Natural killer cell treated with Interleukin-12 subunit alpha and Interleukin-12 subunit beta and Interleukin-15 and Interleukin-18, amount 100 ng/mL, for 72 hours (primary cell): ENCODE measurements at regions not wholly inside any gene's neighbourhood (a gene's known extent, or its start where the extent isn't known, plus 50 kb on each side); places are given as distances from the start of the nearest gene placed in this dataset.

Experiments used
- ATAC-seq, 2 donors: fragments of 150-1000 bp; cut with Tn5 transposase in 1 of 2; sonication (Bioruptor Pico), chemical (Tn5 transposase) in 1 of 2; 2 replicates each; pipeline ENCODE4 v1.10.0; 2021
- DNase-seq: peaks from one replicate; pipeline ENCODE4 v3.0.0; 2022; ENCODE audit warnings: low spot score
- H3K27ac Mint-ChIP-seq, 2 donors: 1 replicate in 1 of 2; 2 replicates in 1 of 2; pipeline ENCODE4 v1.8.0; 2022; ENCODE audit warnings: mixed read lengths in 2 of 2, mild to moderate bottlenecking in 1 of 2, moderate library complexity in 1 of 2
- H3K27me3 Mint-ChIP-seq, 2 donors: 1 replicate in 1 of 2; 2 replicates in 1 of 2; pipeline ENCODE4 v1.8.0; 2022; ENCODE audit warnings: mixed read lengths in 2 of 2
- H3K36me3 Mint-ChIP-seq: one replicate; pipeline ENCODE4 v1.8.0; 2022; ENCODE audit warnings: mixed read lengths
- H3K4me1 Mint-ChIP-seq, 2 donors: 1 replicate in 1 of 2; 2 replicates in 1 of 2; pipeline ENCODE4 v1.8.0; 2022; ENCODE audit warnings: low read depth in 2 of 2, mixed read lengths in 2 of 2, mild to moderate bottlenecking in 1 of 2
- H3K4me3 Mint-ChIP-seq: one replicate; pipeline ENCODE4 v1.8.0; 2022; ENCODE audit warnings: mixed read lengths
- H3K9me3 Mint-ChIP-seq: 2 replicates; pipeline ENCODE4 v1.8.0; 2022; ENCODE audit warnings: mixed read lengths

DNA sequence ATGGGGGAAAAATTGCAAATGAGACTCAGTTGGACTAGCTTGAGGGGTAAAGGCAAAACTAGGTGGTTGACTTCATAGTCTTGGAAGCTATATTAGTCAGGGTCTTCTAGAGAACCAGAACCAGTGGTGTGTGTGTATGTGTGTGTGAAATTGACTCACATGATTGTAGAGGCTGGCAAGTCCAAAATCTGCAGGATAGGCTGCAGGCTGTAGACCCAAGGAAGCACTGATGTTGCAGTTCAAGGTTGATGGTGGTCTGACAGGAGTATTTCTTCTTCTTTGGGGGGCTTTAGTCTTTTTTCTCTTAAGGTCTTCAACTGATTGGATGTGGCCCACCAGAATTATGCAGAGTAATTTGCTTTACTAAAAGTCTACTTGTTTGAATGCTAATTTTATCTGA is 217.4 kb downstream of the MANEA start:
- no peak for ATAC-seq
- H3K27ac Mint-ChIP-seq: no peak overlapping the region
- no peaks in the 10 kb centered on the region for H3K27me3 Mint-ChIP-seq
- no peaks in the 10 kb centered on the region for H3K36me3 Mint-ChIP-seq
- DNase-seq: no peak
- H3K9me3 Mint-ChIP-seq: peaks cover 20% of the 10 kb centered on the region
- no peaks in the 10 kb centered on the region for H3K4me1 Mint-ChIP-seq
- no peak overlapping the region for H3K4me3 Mint-ChIP-seq

DNA sequence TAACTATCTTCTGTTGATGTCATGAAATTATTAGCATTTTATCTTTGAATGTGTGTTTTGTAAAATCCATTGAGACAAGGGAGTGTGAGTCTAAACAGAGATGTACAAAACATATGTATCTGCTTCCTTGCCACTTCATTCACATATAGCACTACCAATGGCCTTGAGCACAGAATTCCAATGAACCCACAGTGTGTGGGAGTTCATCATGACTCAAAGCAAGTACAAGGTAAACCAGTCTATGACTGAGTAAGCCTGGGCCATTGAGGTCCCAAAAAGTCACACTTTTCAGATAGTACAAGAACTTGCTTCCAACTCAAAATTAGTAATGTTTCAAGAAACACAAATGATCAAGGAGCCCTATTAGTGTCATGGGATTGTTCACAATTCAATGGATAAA is 218.6 kb downstream of the MANEA start:
- Mint-ChIP-seq H3K36me3 (no peaks in the 10 kb centered on the region), H3K27ac (no peak overlapping the region), H3K27me3 (no peaks in the 10 kb centered on the region), H3K9me3 (peaks cover 20% of the 10 kb centered on the region), H3K4me1 (no peaks in the 10 kb centered on the region), H3K4me3 (no peak overlapping the region)
- ATAC-seq (no peak), DNase-seq (no peak)

DNA sequence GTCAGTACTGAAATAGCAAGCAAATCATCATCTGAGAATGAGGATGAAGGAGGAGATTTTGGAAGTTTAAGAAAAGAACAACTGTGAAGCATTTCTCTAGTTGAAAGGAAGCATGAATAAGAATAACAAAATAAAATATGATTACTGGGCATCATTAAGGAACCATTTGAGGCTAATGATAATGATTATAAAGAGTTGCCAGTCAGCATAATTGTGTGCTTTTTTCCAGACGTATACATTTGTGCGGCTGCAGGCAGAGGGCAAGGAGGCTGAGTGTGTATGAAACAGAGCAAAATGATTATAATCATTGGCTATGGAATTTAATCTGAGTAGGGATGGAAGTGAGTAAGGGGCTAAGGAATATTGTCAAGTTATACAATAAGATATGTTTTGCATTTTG is 218.7 kb upstream of the FUT9 start:
- no peak for DNase-seq
- peaks cover 20% of the 10 kb centered on the region for H3K9me3 Mint-ChIP-seq
- ATAC-seq: no peak
- no peak overlapping the region for H3K27ac Mint-ChIP-seq
- H3K4me1 Mint-ChIP-seq: no peaks in the 10 kb centered on the region
- no peaks in the 10 kb centered on the region for H3K36me3 Mint-ChIP-seq
- H3K4me3 Mint-ChIP-seq: no peak overlapping the region
- no peaks in the 10 kb centered on the region for H3K27me3 Mint-ChIP-seq

DNA sequence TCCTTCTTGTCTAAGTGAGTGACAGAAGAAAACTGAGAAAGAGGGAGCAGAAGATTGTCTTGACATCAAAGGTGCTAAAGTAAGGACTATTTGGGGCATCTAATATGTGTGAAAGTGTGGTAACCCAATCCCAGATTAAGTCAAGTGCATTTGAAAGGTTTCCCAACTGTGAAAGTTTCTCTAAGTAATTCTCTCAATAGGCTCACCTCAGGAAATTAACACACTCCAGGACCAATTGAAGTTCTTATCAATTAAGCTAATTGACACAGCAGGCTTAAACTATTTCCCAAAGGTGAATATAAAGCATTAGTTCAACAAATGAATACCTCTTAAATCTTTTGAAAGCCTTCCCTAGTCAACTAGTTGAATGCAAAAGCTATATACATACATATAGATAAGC is 212.8 kb upstream of the FUT9 start:
- H3K27ac Mint-ChIP-seq: no peak overlapping the region
- H3K36me3 Mint-ChIP-seq: no peaks in the 10 kb centered on the region
- ATAC-seq: no peak
- peaks cover 4% of the 10 kb centered on the region for H3K9me3 Mint-ChIP-seq
- no peaks in the 10 kb centered on the region for H3K27me3 Mint-ChIP-seq
- no peak for DNase-seq
- H3K4me3 Mint-ChIP-seq: no peak overlapping the region
- H3K4me1 Mint-ChIP-seq: no peaks in the 10 kb centered on the region

- H3K9me3 Mint-ChIP-seq: peaks cover 4% of the 10 kb centered on the region
- no peaks in the 10 kb centered on the region for H3K4me1 Mint-ChIP-seq
- ATAC-seq (no peak), DNase-seq (no peak)
- no peak overlapping the region for H3K27ac Mint-ChIP-seq
- no peak overlapping the region for H3K4me3 Mint-ChIP-seq
- no peaks in the 10 kb centered on the region for H3K36me3 Mint-ChIP-seq
- no peaks in the 10 kb centered on the region for H3K27me3 Mint-ChIP-seq
These were observed 211.9 kb upstream of the FUT9 start for GRCh38 chr6:95803889-95804288.

DNA sequence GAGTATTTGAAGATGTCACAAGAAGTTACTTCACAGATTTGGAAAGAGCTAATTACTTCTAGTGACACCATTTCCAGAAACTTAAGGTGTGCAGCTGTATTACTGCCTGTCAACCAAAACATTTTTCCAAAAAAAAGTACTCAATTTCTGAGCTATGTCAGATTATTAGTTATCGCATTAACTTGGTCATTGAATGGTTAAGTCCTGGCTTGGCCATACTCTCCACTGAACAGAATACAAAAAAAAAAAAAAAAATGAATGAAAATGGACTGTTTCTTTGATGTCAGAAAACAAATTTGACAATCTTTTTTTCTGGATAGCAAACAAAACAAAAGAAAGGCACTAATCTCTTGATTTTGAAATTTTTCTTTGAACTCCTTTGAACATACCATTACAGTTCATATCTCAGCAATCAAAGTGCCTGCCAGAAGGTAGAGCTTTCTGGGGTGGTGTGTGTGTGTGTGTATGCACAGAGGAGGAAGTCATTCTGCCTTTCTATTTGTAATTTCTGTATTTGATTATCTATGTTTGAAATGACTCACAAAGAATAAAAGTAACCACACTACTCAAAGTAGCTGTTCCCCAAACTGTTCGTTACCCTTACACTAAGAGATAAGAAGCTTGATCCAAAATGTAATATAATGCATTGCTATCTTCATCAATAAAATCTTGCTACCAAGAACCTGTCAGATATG is 210.8 kb upstream of the FUT9 start:
- Mint-ChIP-seq H3K9me3 (peaks cover 3% of the 10 kb centered on the region), H3K36me3 (no peaks in the 10 kb centered on the region), H3K27ac (no peak overlapping the region), H3K4me3 (no peak overlapping the region), H3K27me3 (no peaks in the 10 kb centered on the region), H3K4me1 (no peaks in the 10 kb centered on the region)
- ATAC-seq (no peak), DNase-seq (no peak)

GRCh38 chr6:95805699-95806098 is 210.1 kb upstream of the FUT9 start:
- DNase-seq: no peak
- H3K4me3 Mint-ChIP-seq: no peak overlapping the region
- no peak overlapping the region for H3K27ac Mint-ChIP-seq
- no peaks in the 10 kb centered on the region for H3K27me3 Mint-ChIP-seq
- H3K36me3 Mint-ChIP-seq: no peaks in the 10 kb centered on the region
- peaks cover 3% of the 10 kb centered on the region for H3K9me3 Mint-ChIP-seq
- no peak for ATAC-seq
- no peaks in the 10 kb centered on the region for H3K4me1 Mint-ChIP-seq

DNA sequence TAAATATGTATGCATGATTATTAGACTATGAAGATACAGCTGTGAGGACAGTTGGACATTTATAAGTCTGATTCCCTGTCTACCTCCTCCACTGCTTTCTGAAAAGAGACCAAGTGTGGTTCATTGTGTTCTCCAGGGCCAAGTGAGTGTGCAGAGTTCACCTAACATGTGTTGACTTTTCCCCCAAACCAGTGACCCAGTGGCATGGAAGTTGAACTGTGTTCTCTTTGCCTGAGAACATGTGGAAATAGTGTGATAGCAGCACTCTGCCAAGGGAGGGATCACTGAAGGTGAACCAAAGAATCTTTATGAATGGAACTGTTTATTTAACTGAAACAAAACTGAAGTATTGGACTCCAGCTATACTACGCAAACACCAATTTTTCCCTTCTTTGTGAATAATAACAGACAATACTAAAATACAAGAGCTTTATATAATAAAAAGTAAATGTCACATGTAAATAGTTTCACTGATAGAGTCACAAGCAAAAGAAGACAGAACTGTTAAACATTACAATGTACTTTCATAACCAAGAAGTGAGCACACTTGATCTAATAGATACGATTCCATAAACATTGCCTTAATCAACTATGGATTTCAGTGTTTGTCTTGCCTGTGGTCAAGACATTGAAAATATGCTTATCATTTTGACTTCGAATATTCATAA is 200.3 kb upstream of the FUT9 start:
- no peak overlapping the region for H3K4me3 Mint-ChIP-seq
- H3K9me3 Mint-ChIP-seq: peaks cover 10% of the 10 kb centered on the region
- H3K4me1 Mint-ChIP-seq: no peaks in the 10 kb centered on the region
- no peak overlapping the region for H3K27ac Mint-ChIP-seq
- no peaks in the 10 kb centered on the region for H3K36me3 Mint-ChIP-seq
- H3K27me3 Mint-ChIP-seq: no peaks in the 10 kb centered on the region
- DNase-seq (no peak), ATAC-seq (no peak)

- ATAC-seq: no peak
These were observed 196.3 kb upstream of the FUT9 start for GRCh38 chr6:95819461-95819860.

DNA sequence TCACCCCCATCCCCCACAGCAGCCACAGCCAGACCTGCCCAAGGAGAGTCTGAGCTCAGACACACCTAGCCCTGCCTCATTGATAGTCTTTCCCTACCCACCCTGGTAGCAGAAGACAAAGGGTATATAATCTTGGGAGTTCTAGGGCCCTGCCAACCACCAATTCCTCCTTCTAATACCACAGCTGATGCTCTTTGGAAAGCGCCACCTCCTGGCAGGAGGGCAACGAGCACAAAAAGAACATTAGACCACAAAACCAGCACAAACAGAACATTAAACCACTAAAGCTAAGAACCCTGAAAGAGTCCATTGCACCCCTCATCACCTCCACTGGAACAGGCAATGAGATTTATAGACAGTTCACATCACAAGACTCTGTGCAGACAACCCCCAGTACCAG is 195.8 kb upstream of the FUT9 start:
- no peaks in the 10 kb centered on the region for H3K36me3 Mint-ChIP-seq
- H3K9me3 Mint-ChIP-seq: peaks cover 31% of the 10 kb centered on the region
- ATAC-seq (no peak), DNase-seq (no peak)
- H3K4me1 Mint-ChIP-seq: no peaks in the 10 kb centered on the region
- no peaks in the 10 kb centered on the region for H3K27me3 Mint-ChIP-seq
- no peak overlapping the region for H3K4me3 Mint-ChIP-seq
- no peak overlapping the region for H3K27ac Mint-ChIP-seq

More at GRCh38 chr6:95819461-95819860, 196.3 kb upstream of the FUT9 start:
- no peaks in the 10 kb centered on the region for H3K4me1 Mint-ChIP-seq
- no peaks in the 10 kb centered on the region for H3K36me3 Mint-ChIP-seq
- H3K27me3 Mint-ChIP-seq: no peaks in the 10 kb centered on the region
- H3K4me3 Mint-ChIP-seq: no peak overlapping the region
- H3K9me3 Mint-ChIP-seq: peaks cover 29% of the 10 kb centered on the region
- no peak overlapping the region for H3K27ac Mint-ChIP-seq
- no peak for DNase-seq

GRCh38 chr6:95830859-95831557 is 184.8 kb upstream of the FUT9 start:
- Mint-ChIP-seq H3K4me1 (no peaks in the 10 kb centered on the region), H3K36me3 (no peaks in the 10 kb centered on the region), H3K27ac (no peak overlapping the region), H3K27me3 (no peaks in the 10 kb centered on the region), H3K9me3 (peaks cover 7% of the 10 kb centered on the region), H3K4me3 (no peak overlapping the region)
- ATAC-seq: no peak
- DNase-seq: no peak

GRCh38 chr6:95837890-95838289 is 177.9 kb upstream of the FUT9 start:
- Mint-ChIP-seq H3K9me3 (peaks cover 4% of the 10 kb centered on the region), H3K36me3 (no peaks in the 10 kb centered on the region), H3K27ac (no peak overlapping the region), H3K4me3 (no peak overlapping the region), H3K27me3 (no peaks in the 10 kb centered on the region), H3K4me1 (no peaks in the 10 kb centered on the region)
- DNase-seq: no peak
- ATAC-seq: no peak

DNA sequence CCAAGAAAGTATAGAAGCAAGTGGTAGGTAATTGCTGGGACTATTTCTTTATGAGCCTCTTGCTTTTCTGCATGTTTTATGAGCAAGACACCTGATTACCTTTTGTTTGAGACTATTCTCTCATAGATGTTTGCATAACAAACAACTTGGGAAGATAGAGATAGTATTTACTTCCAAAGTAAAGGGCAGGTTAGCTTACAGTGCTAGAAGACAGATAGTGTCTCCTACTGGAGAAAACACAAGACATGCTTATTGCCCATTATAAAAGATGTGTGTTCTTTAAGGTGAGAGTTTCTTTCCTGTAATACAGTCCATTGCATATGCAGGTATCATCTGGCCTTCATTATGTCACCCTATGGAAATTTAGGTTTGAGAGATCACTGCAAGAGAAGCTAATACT is 174.2 kb upstream of the FUT9 start:
- no peaks in the 10 kb centered on the region for H3K27me3 Mint-ChIP-seq
- no peaks in the 10 kb centered on the region for H3K36me3 Mint-ChIP-seq
- H3K4me3 Mint-ChIP-seq: no peak overlapping the region
- H3K4me1 Mint-ChIP-seq: no peaks in the 10 kb centered on the region
- H3K9me3 Mint-ChIP-seq: peaks cover 3% of the 10 kb centered on the region
- H3K27ac Mint-ChIP-seq: no peak overlapping the region
- no peak for DNase-seq
- no peak for ATAC-seq

DNA sequence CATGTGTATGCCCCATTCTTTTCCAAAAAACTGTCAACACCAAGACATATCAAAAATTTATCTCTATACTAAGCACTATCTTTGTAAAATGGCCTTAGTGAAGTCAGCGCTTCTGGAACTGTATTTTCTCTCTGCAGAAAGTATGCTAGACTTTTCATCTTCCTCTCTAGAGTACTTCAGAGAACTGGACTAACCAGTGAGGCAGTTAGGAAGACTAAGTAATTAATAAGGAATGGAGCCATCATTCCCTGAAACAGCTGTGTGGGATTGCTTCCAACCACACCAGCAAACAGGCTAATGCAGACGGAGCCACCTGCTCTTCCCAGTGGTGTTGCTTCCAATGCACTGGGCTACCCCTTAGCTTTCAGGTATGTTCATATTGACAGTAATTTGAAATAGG is 169.1 kb upstream of the FUT9 start:
- H3K36me3 Mint-ChIP-seq: no peaks in the 10 kb centered on the region
- H3K27ac Mint-ChIP-seq: no peak overlapping the region
- DNase-seq (no peak), ATAC-seq (no peak)
- H3K4me3 Mint-ChIP-seq: no peak overlapping the region
- H3K27me3 Mint-ChIP-seq: no peaks in the 10 kb centered on the region
- no peaks in the 10 kb centered on the region for H3K4me1 Mint-ChIP-seq
- peaks cover 9% of the 10 kb centered on the region for H3K9me3 Mint-ChIP-seq
